HG03558 (cell line): ENCODE measurements at regions not wholly inside any gene's neighbourhood (a gene's known extent, or its start where the extent isn't known, plus 50 kb on each side); places are given as distances from the start of the nearest gene placed in this dataset.

Source experiments
- ATAC-seq: cut with Tn5 transposase; IDR thresholded peaks from one replicate; pipeline ENCODE4 v1.9.1; 2021; ENCODE audit warnings: moderate number of reproducible peaks; ENCODE audit not compliant: unreplicated experiment; ENCODE audit errors: extremely low read depth

DNA sequence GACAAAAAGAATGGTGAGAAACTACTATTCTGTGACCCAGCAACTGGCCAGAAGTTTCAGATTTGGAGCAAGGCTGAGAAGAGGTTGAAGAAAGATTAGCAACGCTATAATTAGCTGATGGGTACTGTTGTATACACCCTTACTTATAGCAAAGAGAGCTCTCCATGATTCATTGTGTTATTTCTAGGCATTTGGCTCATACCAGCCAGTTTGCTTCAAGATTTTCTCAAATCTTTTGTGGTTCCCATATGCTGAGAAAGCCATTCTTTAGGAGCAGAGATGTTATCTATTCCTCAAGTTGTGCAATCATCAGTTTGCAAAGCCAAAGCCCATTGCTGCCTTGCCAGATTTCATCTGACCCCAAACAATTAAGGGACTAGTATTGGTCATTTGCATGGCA is 179.4 kb downstream of the ETS1 start:
- no peak for ATAC-seq

DNA sequence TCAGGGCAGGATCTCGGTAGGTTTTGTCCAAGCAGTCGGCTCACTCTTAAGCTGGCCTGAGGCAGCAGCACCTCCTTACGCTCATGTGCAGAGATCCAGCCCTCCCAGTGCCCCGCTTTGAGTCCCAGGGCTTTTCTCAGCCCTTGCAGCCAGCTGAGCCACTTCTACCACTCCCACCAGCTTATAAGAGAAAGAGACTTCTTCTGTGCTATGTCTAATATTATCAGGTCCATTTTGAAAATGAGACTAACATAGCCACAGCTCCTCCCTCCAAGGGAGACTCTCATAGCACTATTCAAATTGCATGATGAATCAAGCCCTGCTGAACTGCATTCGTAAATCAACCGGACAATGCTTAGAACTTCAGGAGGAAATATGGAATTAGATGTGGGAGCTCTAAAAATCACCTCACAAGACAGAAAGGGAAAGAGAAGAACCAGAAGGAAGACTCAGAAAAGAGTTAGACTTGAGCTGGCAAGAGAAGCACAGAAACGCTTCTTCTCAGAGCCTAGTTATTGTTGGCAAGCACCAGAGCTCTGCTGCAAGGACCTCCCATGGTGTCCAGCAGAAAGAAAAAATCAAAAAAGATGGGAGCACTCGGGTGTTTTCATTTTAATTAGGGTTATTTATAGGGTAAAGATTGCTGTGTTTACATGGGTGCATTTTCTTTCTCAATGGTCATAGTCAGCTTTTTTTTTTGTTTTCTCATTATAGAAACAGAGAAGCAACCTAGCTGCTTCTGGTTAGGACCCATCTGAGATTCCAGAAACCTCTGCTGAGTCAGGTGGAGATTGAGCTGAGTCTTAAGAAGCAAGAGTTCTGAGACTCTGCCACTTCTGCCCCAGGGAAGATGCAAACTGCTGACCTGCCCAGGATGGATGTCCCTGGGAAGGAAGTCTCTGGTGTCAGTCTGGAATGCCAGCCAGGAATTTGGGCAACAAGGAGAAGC is 181.4 kb downstream of the ETS1 start:
- ATAC-seq: no peak

DNA sequence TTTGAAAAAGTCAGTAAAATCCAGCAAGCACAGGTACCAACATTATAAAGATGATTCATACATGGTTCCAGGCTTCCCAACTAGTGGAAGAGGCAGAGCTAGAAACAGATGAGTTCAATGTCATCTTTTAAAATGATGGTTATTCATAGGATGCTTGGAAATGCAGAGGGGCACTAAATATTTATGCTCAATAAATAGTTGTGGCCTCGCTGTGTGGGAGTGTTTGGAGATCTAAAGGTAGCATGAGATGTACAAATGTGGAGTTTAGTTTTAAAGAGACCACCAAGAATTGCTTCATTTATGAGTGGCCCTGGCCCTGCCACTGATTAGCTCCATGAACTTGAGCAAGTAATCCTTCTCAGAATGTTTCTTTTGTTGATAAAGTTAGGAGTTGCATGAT is 182.2 kb downstream of the ETS1 start:
- no peak for ATAC-seq

DNA sequence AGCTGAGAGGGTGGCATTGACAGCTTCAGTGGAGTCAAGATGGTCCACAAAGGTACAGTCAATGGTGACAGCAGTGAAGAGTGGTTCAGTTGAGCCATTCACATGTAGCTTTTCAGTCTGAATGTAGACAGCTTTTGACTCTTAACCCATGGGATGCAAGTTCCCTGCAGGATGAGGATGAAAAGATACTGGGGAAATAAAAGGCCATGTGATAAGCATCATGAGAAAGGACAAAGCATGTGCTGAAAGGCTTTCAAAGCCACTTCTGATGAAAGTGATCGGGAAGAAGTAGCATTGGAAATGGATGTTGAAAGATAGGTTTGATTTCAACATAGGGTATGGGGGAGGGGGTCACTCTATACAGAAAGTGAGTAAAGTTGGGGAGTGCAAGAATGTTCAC is 182.9 kb downstream of the ETS1 start:
- no peak for ATAC-seq

DNA sequence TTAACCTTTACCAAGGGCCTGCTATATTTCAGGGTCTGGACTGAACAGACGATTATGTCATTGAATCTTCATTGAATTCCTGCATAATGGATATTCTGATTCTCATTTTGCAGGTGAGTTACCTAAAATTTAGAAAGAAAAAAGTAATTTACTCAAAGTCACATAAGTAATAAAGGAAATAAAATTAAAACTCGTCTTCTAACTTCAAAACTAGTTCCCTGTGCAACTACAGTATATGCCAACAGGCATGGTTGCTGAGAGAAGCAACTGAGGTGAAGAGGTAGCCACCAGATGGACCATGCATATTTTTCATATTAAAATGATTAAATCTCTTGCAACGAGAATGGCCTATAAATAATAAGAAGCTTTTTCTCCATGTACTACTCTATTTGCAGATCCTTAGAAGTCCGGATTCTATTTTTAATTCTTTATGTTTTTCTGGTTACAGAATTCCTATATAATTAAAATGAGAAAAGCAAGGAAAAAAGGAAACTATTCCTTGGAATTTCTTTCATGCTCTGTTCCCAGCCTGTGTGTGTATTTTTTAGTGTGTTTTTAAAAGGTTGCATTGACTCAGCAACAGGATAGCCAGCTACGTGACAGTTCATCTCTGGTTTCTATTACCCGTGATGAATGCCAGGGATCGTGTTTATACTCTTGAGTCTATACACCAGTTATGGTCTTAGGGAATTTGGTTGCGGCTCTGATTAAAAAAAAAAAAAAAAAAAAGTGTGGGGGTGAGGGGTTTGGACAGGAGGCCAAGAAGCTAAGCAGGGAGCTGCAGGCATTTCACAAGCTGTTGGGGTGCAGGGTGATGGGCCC is 186.8 kb downstream of the ETS1 start:
- ATAC-seq: no peak

DNA sequence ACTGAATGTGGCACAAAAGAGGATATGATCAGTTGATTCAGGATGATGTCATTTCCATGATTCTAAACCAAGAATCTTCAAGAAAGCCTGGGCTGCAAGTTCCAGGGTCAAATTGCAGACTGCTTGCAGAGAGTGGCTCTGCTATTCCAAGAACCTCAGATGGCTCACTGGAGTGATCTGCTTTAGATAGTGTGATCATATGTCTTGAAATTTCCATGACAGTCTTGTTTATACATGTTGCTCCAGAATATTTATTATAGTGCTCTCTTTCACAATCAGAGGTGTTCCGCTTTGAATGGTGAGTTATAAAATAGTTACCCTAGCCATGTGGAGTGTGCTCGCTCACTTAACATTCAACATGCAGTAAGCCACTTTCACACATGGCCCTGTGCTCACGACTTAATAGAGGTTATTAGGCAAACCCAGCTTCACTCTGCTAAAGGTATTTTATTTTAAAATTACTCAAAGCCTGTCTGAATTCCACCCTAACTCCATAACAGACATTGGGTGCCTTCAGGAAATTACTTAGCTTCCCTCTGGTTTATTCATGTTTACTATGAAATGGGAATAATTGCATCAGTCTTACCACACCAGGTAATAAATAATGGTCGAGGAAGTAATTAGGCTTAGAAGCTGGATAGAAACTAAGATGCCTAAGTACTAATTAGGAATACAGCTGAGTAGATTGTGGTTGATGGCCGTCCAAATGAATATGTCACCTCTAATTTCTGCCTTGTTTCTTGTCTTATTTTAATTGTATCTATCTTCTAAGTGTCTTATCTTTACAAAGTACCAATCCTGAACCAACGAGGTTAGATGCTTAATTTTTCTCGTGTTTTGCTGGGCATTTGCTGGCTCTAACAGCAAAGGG is 187.9 kb downstream of the ETS1 start:
- peak; percentile 41 for ATAC-seq

DNA sequence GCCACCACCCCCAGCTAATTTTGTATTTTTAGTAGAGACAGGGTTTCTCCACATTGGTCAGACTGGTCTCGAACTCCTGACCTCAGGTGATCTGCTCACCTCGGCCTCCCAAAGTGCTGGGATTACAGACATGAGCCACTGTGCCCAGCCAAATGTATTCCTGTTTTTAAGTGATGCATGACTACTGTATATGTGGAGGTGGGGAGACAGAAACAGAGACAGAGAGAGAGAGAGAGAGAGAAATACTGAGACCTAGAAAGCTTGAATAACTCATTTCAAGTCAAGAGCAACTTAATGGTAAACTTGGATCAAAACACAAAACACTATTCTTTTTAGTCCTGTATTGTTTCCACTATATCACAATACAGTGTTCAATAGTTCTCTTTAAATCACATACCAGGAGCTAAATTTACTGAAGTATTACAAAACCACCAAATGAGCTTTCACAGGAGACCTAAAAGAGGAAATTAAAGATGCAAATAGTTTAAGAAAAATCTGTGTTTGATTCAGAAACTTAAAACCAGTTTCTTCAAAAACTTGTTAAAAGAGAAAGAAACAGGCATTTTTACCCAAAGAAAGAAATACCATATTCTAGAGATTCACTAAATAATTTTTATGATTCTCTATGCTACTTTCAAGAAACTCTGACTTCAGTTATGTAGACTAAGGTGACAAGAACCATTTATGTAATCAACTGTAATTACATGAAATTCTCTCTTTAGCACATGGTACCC is 188.7 kb downstream of the ETS1 start:
- peak; percentile 33 for ATAC-seq

DNA sequence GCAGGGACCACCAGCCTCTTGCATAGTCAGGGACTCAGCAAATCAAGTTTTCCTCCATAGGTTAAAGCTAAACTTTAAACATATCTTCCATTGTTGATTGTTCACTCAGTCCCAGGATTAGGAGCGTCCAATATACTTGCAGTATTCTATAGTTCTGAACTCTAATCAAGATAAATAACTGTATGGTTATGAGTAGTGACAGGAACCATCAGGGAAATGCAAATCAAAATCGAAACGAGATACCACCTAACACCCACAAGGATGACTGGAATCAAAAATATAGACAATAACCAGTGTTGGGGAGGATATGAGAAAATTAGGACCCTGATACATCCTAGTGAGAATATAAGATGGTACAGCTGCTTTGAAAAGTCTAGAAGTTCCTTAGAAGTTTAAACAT is 190.0 kb downstream of the ETS1 start:
- ATAC-seq: no peak

DNA sequence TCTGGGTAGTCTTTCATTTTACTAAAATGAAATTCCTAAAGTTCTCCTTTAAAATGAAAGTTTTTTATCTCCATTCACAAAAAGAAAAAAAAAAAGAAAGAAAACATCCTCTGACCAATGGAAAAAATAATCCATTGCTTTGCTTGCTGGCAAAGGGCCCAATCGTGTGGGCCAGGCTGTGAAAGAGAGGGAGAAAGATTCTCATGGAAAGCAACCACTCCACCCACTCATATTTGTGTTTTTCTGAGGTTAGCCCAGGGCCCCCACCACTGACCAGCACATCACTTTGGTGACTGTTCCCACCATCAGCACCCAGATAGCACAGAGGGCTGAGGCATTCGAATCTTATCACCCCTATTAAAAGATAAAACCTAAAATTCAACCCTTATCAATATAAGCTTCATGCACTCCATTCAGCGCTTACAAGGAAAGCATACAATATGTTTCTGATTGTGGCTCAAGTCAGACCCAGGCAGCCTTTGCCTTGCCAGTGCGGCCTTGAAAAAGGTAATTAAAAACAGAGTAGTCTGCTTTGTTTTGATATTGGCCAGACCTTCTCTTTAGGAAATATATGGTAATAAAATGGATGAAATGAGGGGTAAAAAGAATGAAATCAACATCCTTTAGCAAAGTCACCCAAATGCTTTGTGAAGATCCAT is 192.8 kb downstream of the ETS1 start:
- ATAC-seq: no peak

DNA sequence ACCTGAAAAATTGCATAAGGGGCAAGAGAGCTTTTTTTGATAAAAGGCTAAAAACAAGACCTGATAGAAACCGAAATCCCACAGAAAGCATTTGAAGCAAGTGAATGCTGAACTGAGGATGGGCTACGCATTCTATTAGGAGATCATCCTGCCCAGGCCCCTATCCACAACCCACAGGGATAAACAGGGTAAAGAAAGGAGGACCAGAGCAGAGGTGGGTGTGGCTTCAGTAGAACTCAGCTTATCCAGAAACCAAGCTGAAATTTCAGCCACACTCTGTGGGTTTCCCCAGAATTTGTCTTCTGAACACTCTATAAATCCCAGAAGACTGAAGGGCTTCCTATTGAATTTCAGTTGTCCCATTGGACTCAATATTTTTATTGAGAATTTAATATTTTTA is 195.1 kb downstream of the ETS1 start:
- ATAC-seq: no peak

DNA sequence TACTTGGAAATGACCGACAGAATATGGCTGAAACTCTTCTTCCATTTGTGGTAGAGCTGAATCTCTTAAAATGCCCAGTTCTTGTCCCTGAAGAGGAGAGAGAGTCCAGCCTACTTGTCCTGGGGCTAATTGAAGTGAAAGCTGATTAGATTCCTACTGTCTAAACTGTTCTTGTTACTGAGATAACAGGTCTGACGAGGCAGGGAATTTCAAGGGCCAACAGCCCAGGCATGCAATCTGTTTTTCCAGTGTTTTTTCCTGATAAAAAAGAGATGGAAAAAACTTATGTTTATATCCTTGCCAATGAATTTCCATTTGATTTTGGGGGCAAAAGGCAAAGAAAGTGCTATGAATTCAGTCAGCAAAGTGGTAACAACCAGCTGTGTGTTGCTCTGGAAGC is 195.5 kb downstream of the ETS1 start:
- no peak for ATAC-seq

DNA sequence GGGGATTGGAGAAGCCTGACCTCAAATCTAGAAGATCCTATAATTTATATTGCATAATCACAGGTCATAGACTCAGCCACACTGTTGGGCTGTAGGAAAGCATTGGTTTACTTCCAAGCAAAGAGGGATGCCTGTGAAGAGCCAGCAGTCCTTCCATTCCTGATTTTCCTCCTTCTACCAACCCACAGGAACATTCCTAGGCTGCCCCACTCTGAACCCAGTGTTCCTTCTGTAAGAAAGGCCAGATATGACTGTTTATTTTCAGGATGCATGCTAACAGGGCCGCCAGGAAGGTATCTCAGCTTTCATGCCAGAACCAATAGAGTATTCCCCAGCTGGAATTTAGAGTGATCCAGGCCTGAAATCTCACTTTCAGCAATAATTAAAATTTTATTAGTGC is 197.1 kb downstream of the ETS1 start:
- ATAC-seq: no peak

DNA sequence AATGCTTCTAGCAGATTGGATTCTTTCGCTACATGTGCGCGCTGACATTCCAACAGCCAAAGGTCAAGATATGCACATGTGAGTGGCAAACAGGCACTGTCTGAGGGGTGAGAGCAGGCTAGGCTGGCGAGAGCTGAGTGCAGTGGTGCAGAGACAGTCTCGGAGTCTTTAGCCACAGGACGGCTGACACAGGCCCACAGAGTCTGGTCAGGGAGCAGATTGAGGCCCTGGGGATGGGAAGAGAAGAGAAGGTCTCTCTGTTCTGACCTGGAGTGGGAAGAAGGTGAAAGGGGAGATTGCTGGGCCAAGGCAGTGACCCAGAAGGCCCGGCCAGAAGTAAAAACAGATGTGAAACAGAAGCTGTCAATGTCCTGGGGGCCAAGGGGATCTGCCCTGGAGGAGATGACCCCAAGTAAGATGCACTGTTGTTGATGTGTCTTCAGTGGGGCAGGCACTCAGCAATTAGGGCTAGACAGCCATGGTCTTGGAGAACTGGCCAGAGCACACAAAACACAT is 197.8 kb downstream of the ETS1 start:
- no peak for ATAC-seq

DNA sequence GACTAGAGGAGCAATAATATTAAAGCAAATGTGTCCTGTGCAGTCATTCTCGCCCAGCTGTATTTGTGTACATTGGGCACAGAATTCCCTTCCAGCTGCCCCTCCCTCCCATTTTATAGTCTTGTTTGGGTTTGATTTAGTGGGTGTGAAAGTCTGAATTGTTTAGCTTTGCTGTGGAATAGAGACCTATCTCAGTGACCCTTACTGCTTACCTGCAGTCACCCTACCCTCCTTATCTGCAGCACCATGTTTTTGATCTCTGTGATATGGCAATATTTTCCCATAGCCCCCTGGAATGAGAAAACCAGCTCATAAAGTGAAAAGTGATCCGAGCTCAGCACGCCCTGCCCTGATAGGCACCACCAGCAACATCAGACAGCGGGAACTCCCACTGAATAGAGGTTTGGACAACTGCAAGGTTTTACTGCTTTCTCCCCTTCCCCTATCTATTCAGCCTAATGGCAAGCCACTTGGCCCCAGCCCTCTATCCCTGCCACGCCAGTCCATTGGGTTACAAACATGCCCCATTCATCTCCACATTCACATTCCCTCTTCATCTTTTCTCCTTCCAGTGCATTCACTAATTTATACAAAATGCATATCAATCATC is 199.0 kb downstream of the ETS1 start:
- no peak for ATAC-seq

DNA sequence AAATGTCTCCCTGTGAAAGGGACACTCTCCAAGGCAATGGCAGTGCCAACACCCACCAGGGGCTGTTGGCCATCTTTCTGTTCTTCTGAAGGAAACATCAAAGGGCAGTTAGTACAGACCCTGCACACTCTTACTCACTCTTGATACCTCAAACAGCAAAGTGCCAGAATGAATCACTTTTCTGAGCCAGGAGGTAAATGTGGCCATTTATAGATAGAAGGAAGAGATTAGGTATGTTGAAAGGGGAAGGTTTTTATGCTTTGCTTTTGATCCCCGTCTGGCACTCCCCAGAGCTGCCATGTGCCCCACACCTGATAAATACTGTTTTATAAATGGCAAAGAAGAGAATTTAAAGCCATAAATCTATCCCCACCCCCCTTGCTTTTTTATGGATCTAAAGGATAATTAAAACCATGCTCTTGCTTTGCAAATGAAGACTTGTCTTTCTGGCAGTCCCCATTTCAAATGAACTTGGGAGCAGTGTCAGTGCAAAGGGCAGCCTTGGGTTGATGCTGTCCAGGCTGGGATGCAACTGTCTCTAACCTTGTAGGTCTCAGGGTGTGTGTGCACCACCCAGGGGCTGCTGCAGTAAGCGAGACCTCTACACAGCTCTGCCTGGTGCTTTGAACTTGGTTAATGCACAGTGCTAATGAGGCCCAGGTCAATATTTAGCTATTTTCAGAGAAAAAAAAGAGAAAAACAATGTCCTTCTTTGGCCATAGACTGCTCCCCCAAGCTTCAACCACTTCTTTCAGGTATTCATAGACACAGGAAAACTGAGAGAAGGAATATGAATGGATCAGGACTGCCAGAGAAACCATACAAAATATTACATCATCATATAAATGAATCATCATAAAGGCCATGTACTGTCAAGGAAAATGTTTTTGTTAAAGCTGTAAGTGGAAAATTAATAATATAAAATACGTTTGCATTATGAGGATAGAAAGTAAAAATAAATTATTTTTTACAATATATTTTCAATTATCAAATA is 207.5 kb downstream of the ETS1 start:
- ATAC-seq: no peak

DNA sequence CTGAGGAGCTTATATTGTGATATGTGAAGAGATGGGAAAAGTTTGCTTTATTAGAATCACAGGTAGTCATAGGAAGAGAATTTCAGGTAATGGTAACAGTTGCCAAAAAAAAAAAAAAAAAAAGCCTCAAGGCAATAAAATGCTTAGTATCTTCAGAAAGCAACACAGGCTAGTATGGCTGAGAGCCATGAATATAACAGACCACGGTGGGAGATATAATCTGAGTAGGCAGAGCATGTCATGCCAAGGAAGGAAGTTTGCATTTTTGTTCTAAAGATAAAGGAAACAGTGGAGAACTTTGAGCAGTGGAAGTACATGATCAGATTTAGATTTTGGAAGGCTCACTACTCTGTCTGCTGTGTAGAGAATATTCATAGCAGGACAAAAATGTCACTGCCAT is 211.4 kb downstream of the ETS1 start:
- ATAC-seq: no peak

DNA sequence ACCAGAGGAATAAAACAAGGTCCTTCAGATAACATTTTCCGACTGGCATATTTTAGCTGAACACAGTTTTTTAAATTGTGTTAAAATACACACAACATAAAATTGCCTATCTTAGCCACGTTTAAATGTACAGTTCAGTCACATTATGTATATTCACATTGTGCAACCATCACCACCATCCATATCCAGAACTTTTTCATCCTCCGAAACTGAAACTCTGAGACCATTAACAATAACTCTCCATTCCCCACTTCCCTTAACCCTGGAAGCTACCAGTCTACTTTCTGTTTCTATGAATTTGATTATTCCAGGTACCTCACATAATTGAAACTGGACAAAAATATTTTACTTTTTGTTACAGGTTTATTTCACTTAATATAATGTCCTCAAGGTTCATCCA is 213.3 kb downstream of the ETS1 start:
- ATAC-seq: no peak

DNA sequence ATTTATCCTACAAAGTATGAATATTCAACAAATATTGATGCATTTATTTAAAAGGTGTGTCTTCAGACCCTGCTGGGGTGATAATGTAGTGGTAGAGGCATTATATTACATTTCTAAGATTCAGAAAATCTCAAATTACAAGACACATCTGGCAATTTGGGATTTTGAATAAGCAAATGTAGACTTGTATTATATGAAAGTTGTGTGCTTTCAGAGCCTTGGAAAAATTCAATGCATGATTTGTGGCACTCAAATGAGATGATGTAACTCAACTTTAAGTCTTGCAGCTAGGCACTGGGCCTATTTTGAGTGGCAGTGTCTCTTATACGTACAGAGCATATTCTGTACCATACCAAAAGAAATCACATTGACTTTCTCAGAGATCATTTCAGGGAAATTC is 214.4 kb downstream of the ETS1 start:
- no peak for ATAC-seq
